ENCODE measurements at regions not wholly inside any gene's neighbourhood (a gene's known extent, or its start where the extent isn't known, plus 50 kb on each side); places are given as distances from the start of the nearest gene placed in this dataset.

GRCh38 chr1:172810480-172811175 is 151.7 kb downstream of the FASLG start:
- no peak overlapping the region for H3K4me3 ChIP-seq (ENCODE audit: low read length)
- peaks cover 11% of the 10 kb centered on the region; the same call in 1 of the 2 replicates for H3K9me3 ChIP-seq (ENCODE audit: insufficient read depth, low read depth, low read length)
- H3K27me3 ChIP-seq (ENCODE audit: insufficient read depth, low read length): no peaks in the 10 kb centered on the region
- H3K27ac ChIP-seq (ENCODE audit: low read depth, low read length): no peak overlapping the region
- H3K4me1 ChIP-seq (ENCODE audit: insufficient read depth, low read length): no peaks in the 10 kb centered on the region
- H3K9ac ChIP-seq (ENCODE audit: low read depth, low read length): no peak overlapping the region
- H3K36me3 ChIP-seq (ENCODE audit: insufficient read depth, low read length): no peaks in the 10 kb centered on the region

DNA sequence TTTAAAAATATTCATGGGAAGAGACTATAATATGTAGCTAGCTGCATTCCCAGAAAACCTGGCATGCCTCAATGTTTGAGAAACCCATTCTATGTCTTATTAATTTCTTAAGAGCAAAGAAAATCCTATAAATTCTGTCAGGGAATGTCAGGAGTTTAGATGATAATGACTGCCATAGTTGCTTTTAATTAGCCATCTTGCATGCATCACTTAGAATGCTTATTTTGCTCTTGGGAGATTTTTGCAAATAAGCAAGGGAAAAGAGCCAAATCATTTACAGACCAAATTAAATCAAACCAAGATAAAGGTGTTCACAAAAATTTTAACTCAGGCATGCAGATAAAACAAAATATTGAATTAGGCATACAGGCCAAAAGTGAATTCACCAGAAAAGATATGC is 152.8 kb downstream of the FASLG start:
- no peak overlapping the region for H3K9ac ChIP-seq (ENCODE audit: low read depth, low read length)
- no peaks in the 10 kb centered on the region for H3K27me3 ChIP-seq (ENCODE audit: insufficient read depth, low read length)
- no peak overlapping the region for H3K4me3 ChIP-seq (ENCODE audit: low read length)
- H3K9me3 ChIP-seq (ENCODE audit: insufficient read depth, low read depth, low read length): peaks cover 11% of the 10 kb centered on the region; the same call in 1 of the 2 replicates
- H3K36me3 ChIP-seq (ENCODE audit: insufficient read depth, low read length): no peaks in the 10 kb centered on the region
- no peak overlapping the region for H3K27ac ChIP-seq (ENCODE audit: low read depth, low read length)
- H3K4me1 ChIP-seq (ENCODE audit: insufficient read depth, low read length): no peaks in the 10 kb centered on the region

DNA sequence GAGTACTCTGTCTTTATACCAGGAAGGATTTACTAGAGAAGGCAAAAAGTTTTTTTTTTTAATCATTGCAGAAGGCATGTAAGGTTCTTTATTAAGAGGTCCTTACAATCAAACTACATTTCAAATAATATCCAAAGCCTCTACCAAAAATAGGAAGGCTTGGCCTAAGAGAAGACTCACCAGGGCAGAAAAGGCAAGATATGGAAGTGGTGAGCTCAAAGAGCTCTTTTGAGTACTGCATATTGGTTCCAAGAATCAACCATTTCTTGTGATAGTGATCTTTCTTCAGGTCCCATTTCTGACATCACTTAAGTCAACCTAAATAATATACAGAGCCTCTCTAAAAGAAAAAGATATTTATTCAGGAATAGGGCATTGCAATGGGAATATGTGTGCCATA is 153.2 kb downstream of the FASLG start:
- Histone ChIP-seq H3K36me3 (ENCODE audit: insufficient read depth, low read length) (no peaks in the 10 kb centered on the region), H3K9me3 (ENCODE audit: insufficient read depth, low read depth, low read length) (peaks cover 11% of the 10 kb centered on the region; the same call in 1 of the 2 replicates), H3K9ac (ENCODE audit: low read depth, low read length) (no peak overlapping the region), H3K4me3 (ENCODE audit: low read length) (no peak overlapping the region), H3K27me3 (ENCODE audit: insufficient read depth, low read length) (no peaks in the 10 kb centered on the region), H3K4me1 (ENCODE audit: insufficient read depth, low read length) (no peaks in the 10 kb centered on the region), H3K27ac (ENCODE audit: low read depth, low read length) (no peak overlapping the region)

GRCh38 chr1:172813330-172813729 is 154.4 kb downstream of the FASLG start:
- Histone ChIP-seq H3K27ac (ENCODE audit: low read depth, low read length) (no peak overlapping the region), H3K9me3 (ENCODE audit: insufficient read depth, low read depth, low read length) (peaks cover 11% of the 10 kb centered on the region; the same call in 1 of the 2 replicates), H3K4me1 (ENCODE audit: insufficient read depth, low read length) (no peaks in the 10 kb centered on the region), H3K4me3 (ENCODE audit: low read length) (no peak overlapping the region), H3K27me3 (ENCODE audit: insufficient read depth, low read length) (no peaks in the 10 kb centered on the region), H3K36me3 (ENCODE audit: insufficient read depth, low read length) (no peaks in the 10 kb centered on the region), H3K9ac (ENCODE audit: low read depth, low read length) (no peak overlapping the region)
- no CpG with 5 or more reads among the region's 2 CpGs for WGBS

DNA sequence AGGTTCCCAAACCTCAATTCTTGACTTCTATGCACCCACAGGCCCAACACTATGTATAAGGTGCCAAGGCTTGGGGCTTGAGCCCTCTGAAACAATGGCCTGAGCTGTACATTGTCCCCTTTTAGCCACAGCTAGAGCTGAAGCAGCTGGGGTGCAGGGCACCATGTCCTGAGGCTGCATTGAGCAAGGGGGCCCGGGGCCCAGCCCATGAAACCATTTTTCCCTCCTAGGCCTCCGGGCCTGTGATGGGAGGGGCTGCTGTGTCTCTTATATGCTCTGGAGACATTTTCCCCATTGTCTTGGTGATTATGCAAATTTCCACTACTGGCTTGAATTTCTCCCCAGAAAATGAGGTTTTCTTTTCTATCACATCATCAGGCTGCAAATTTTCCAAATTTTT is 155.5 kb downstream of the FASLG start:
- 100% methylated on average over 2 of the region's 2 CpGs for WGBS
- H3K4me1 ChIP-seq (ENCODE audit: insufficient read depth, low read length): no peaks in the 10 kb centered on the region
- peaks cover 11% of the 10 kb centered on the region; the same call in 1 of the 2 replicates for H3K9me3 ChIP-seq (ENCODE audit: insufficient read depth, low read depth, low read length)
- no peaks in the 10 kb centered on the region for H3K27me3 ChIP-seq (ENCODE audit: insufficient read depth, low read length)
- no peak overlapping the region for H3K4me3 ChIP-seq (ENCODE audit: low read length)
- H3K27ac ChIP-seq (ENCODE audit: low read depth, low read length): no peak overlapping the region
- no peak overlapping the region for H3K9ac ChIP-seq (ENCODE audit: low read depth, low read length)
- H3K36me3 ChIP-seq (ENCODE audit: insufficient read depth, low read length): no peaks in the 10 kb centered on the region

DNA sequence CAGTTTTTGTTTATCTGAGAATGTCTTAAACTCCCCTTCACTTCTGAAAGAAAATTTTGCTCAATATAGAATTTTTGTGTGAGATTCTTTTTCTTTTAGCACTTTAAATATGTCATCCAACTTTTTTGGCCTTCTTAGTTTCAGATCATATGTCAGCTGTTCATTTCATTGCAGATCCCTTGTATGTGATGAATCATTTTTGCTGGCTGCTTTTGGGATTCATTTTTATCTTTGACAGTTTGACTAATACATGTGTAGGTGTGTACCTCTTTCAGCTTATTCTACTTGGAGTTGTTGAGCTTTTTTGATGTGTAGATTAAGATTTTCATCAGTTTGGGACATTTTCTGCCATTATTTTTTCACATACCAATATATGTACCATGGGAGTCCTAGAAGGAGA is 156.8 kb downstream of the FASLG start:
- Histone ChIP-seq H3K4me1 (ENCODE audit: insufficient read depth, low read length) (no peaks in the 10 kb centered on the region), H3K36me3 (ENCODE audit: insufficient read depth, low read length) (no peaks in the 10 kb centered on the region), H3K27me3 (ENCODE audit: insufficient read depth, low read length) (no peaks in the 10 kb centered on the region)

DNA sequence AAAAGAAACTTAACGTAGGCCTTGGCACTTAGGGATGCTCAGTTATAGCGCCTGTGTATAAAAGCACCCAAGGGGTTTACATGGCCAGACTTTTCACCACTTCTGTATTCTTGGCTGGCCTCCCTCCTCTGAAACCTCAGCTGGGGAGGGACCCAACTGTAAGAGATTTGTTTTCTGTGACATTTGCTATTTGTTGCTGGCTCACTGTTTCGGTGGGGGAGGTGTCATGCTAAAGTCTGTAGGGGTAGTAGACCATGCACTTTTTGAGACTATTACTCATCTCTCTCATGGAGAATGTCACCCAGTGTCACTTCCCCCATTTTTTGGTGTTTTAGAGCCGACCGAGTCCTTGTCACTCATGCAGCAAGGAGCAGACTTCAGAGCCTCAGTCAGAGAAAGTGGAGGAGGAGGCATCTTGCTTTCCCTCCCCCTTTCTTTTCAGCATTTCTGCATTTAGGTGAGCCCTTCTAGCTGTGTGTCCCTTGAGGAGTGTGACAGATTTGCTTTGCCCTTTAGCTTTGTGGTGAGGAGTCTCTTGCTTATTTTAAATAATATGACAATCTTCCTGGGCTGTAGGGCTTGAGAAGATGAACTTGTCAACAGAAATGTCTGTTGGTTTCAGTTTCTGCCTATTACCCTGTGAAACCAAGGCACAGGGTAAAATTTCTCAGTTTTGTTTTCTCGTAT is 160.1 kb downstream of the FASLG start:
- 87% methylated on average over 6 of the region's 6 CpGs for WGBS
- Histone ChIP-seq H3K27ac (ENCODE audit: low read depth, low read length) (no peak overlapping the region), H3K9ac (ENCODE audit: low read depth, low read length) (no peak overlapping the region), H3K27me3 (ENCODE audit: insufficient read depth, low read length) (no peaks in the 10 kb centered on the region), H3K4me3 (ENCODE audit: low read length) (no peak overlapping the region), H3K4me1 (ENCODE audit: insufficient read depth, low read length) (no peaks in the 10 kb centered on the region), H3K36me3 (ENCODE audit: insufficient read depth, low read length) (no peaks in the 10 kb centered on the region), H3K9me3 (ENCODE audit: insufficient read depth, low read depth, low read length) (peaks cover 11% of the 10 kb centered on the region; the same call in 1 of the 2 replicates)

More for the DNA sequence above, 156.8 kb downstream of the FASLG start:
- H3K27ac ChIP-seq (ENCODE audit: low read depth, low read length): no peak overlapping the region
- no peak overlapping the region for H3K9ac ChIP-seq (ENCODE audit: low read depth, low read length)
- H3K4me3 ChIP-seq (ENCODE audit: low read length): no peak overlapping the region
- peaks cover 11% of the 10 kb centered on the region; the same call in 1 of the 2 replicates for H3K9me3 ChIP-seq (ENCODE audit: insufficient read depth, low read depth, low read length)

DNA sequence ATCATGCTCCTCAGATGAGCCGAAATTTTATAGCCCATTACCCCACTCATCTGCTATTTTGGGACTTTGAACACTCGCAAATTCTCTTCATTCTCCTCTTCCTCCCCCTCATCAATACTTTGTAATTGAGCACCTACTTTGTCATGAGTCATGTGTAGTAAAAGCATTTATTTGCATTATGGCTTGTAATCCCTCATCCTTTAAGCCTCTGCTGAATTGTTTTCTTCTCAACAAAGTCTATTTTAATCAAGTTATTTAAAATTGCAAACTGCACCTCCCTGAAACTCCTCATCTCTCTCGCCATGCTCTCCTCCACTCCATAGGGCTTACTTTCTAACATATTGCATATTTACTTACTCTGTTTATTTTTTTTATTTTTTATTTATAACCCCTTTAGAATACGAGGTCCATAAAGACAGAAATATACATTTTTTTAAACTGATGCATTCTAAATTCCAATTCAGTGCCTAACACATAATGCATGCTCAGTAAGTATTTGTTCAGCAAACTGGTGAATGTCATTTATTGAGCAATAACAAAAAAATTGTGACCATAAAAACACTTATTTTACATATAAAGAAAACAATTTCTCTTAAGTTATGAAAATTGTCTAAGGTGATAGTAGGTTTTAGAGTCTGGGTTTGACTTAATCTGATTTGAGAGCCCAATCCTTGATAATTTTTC is 161.7 kb downstream of the FASLG start:
- H3K9ac ChIP-seq (ENCODE audit: low read depth, low read length): no peak overlapping the region
- no peak overlapping the region for H3K27ac ChIP-seq (ENCODE audit: low read depth, low read length)
- H3K9me3 ChIP-seq (ENCODE audit: insufficient read depth, low read depth, low read length): no peaks in the 10 kb centered on the region
- H3K36me3 ChIP-seq (ENCODE audit: insufficient read depth, low read length): no peaks in the 10 kb centered on the region
- H3K4me1 ChIP-seq (ENCODE audit: insufficient read depth, low read length): no peaks in the 10 kb centered on the region
- H3K4me3 ChIP-seq (ENCODE audit: low read length): no peak overlapping the region
- no peaks in the 10 kb centered on the region for H3K27me3 ChIP-seq (ENCODE audit: insufficient read depth, low read length)
- WGBS: 90% methylated on average over 4 of the region's 4 CpGs

DNA sequence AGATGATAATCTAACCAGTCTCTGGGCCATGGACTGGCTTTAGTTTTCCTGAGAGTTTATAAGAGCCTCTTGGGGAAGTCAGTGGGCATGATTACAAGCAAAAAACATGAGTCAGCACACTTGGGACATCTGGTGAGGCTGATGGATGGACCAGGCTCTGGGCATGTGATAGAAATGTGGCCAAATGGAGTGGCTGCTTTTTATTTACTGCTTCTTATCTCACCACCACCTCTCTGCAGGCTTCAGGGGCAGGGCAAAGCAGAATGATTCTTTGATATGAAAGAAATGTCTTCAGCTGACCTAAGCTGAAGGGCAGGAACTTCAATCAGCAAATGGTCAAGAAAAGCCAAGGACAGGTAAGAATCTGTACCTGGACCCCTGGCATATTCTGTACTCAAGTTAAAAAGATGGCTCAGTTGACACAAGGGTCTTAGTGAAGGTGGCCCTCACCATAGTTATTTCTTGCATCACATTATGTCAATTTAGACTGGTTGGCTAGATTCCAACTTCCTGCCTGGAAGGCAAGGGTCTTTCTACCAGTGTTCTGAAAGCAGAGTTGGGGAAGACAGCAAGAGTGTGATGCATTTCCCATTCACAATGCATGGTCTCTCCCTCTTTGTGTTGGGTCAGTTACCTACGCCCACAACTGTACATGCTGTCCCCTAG is 162.8 kb downstream of the FASLG start:
- Histone ChIP-seq H3K9ac (ENCODE audit: low read depth, low read length) (no peak overlapping the region), H3K4me3 (ENCODE audit: low read length) (no peak overlapping the region), H3K4me1 (ENCODE audit: insufficient read depth, low read length) (peaks cover 7% of the 10 kb centered on the region; the same call in 1 of the 2 replicates), H3K36me3 (ENCODE audit: insufficient read depth, low read length) (no peaks in the 10 kb centered on the region), H3K9me3 (ENCODE audit: insufficient read depth, low read depth, low read length) (no peaks in the 10 kb centered on the region), H3K27ac (ENCODE audit: low read depth, low read length) (no peak overlapping the region), H3K27me3 (ENCODE audit: insufficient read depth, low read length) (no peaks in the 10 kb centered on the region)
- WGBS: 97% methylated on average over 1 of the region's 1 CpG

DNA sequence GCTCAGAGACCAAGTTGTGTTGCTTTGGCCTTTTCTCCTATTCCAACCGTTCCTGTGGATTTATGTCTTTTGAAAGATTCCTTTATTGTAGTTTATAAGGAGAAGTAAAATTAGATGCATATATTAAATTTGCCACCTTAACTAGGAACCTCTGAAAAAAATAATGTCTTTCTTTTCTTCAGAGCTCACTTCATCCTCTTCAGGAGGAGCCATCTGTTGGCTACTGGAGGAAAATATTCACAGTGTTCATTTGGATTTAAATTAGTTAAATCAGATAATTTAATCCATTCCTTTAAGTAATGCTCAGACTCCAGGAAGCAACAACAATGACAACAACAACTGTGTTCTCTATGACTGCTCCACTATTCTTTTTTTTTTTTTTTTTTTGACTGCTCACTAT is 164.0 kb downstream of the FASLG start:
- H3K4me1 ChIP-seq (ENCODE audit: insufficient read depth, low read length): peaks cover 7% of the 10 kb centered on the region; the same call in 1 of the 2 replicates

DNA sequence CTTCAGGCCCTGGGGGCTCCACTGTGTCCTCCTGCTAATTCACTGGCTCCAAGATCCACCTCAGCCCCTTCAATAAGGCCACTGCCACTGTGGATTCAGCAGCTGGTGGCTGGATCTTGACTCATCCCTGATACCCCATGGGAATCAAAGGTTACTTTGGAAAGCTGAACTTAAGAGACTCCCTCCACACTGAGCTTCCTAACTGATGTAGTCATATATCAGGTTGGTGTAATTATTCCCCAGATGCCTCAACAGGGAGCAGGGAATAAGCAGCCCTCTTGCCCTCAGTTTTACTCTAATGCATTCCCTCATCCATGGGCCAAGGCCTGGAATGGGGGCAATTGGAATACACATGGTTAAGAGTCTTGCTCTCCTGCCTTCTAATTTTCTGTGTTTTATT is 164.6 kb downstream of the FASLG start:
- Histone ChIP-seq H3K27ac (ENCODE audit: low read depth, low read length) (no peak overlapping the region), H3K27me3 (ENCODE audit: insufficient read depth, low read length) (no peaks in the 10 kb centered on the region), H3K36me3 (ENCODE audit: insufficient read depth, low read length) (no peaks in the 10 kb centered on the region), H3K9ac (ENCODE audit: low read depth, low read length) (no peak overlapping the region), H3K9me3 (ENCODE audit: insufficient read depth, low read depth, low read length) (no peaks in the 10 kb centered on the region), H3K4me3 (ENCODE audit: low read length) (no peak overlapping the region), H3K4me1 (ENCODE audit: insufficient read depth, low read length) (peaks cover 7% of the 10 kb centered on the region; the same call in 1 of the 2 replicates)

More for the DNA sequence above, 164.0 kb downstream of the FASLG start:
- Histone ChIP-seq H3K4me3 (ENCODE audit: low read length) (no peak overlapping the region), H3K9ac (ENCODE audit: low read depth, low read length) (no peak overlapping the region), H3K27ac (ENCODE audit: low read depth, low read length) (no peak overlapping the region), H3K36me3 (ENCODE audit: insufficient read depth, low read length) (no peaks in the 10 kb centered on the region), H3K27me3 (ENCODE audit: insufficient read depth, low read length) (no peaks in the 10 kb centered on the region), H3K9me3 (ENCODE audit: insufficient read depth, low read depth, low read length) (no peaks in the 10 kb centered on the region)
- WGBS: no CpG with 5 or more reads among the region's 1 CpG
